ENCODE measurements at regions not wholly inside any gene's neighbourhood (a gene's known extent, or its start where the extent isn't known, plus 50 kb on each side); places are given as distances from the start of the nearest gene placed in this dataset.

DNA sequence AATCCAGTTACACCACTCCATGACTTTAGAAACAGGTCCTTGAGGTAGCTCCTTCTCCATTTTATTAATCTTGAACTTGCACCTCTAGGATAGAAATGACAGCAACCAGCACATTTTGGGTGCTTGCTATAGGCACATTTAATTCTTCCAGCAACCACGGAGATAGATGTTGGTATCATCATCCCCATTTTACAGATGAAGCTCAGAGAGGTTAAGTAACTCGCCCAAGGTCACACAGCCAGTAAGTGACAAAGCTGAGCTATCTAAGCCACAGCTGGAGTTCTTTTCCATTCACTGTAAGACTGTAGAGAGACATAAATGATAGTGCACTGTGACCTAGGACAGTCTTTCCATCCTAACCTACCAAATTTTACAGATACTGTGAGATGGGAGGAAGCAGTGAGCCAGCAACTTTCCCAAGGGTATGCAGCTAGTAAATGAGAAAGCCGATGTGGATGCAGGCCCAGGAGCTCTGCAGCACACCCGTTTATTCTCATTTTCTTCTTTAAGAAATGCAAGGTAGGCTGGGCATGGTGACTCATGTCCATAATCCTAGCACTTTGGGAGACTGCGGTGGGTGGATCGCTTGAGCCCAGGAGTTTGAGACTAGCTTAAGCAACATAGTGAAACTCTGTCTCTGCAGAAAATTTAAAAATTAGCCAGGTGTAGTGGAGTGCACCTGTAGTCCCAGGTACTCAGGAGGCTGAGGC, 103.2 kb downstream of the TBX5 start:
- no peak overlapping the region for H3K9ac ChIP-seq (ENCODE audit: low read depth in 2 of 2, low read length in 2 of 2)
- H3K9me3 ChIP-seq: no peaks in the 10 kb centered on the region
- intact Hi-C loops (cut with DNase I): no loop called here
- H3K27me3 ChIP-seq: no peaks in the 10 kb centered on the region
- H3K36me3 ChIP-seq: no peaks in the 10 kb centered on the region
- no peaks in the 10 kb centered on the region for H3K4me1 ChIP-seq
- TF ChIP-seq, protein P1, sequence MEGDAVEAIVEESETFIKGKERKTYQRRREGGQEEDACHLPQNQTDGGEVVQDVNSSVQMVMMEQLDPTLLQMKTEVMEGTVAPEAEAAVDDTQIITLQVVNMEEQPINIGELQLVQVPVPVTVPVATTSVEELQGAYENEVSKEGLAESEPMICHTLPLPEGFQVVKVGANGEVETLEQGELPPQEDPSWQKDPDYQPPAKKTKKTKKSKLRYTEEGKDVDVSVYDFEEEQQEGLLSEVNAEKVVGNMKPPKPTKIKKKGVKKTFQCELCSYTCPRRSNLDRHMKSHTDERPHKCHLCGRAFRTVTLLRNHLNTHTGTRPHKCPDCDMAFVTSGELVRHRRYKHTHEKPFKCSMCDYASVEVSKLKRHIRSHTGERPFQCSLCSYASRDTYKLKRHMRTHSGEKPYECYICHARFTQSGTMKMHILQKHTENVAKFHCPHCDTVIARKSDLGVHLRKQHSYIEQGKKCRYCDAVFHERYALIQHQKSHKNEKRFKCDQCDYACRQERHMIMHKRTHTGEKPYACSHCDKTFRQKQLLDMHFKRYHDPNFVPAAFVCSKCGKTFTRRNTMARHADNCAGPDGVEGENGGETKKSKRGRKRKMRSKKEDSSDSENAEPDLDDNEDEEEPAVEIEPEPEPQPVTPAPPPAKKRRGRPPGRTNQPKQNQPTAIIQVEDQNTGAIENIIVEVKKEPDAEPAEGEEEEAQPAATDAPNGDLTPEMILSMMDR (IDR thresholded peaks at IDR 0.05): no peak
- H3K27ac ChIP-seq: no peak overlapping the region
- no peak for DNase-seq
- no peak overlapping the region for H3K4me3 ChIP-seq

DNA sequence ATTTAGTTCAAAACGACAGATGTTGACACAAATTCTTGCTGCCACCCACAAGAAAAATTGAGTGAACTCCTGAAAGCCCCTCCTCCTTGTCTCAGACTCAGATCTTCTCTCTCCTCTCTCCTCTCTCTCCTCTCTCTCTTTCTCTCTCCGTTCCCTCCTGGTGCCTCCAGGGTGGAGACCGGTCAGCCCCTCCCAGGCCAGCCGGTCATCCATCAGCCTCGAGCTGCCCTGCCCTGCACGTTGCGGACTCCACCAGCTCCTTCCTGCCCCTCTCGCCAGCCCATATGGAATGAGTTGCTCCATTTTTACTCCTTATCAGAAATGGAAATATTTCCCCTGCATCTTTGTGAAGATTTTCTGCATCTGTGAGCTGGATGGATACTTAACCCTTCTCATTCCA, 103.8 kb downstream of the TBX5 start:
- no peak for DNase-seq
- Histone ChIP-seq H3K9me3 (no peaks in the 10 kb centered on the region), H3K9ac (ENCODE audit: low read depth in 2 of 2, low read length in 2 of 2) (no peak overlapping the region), H3K27me3 (no peaks in the 10 kb centered on the region), H3K27ac (no peak overlapping the region), H3K4me3 (no peak overlapping the region), H3K36me3 (no peaks in the 10 kb centered on the region), H3K4me1 (no peaks in the 10 kb centered on the region)
- intact Hi-C loops (cut with DNase I): no loop called here
- TF ChIP-seq, protein P1 (IDR thresholded peaks at IDR 0.05): no peak

DNA sequence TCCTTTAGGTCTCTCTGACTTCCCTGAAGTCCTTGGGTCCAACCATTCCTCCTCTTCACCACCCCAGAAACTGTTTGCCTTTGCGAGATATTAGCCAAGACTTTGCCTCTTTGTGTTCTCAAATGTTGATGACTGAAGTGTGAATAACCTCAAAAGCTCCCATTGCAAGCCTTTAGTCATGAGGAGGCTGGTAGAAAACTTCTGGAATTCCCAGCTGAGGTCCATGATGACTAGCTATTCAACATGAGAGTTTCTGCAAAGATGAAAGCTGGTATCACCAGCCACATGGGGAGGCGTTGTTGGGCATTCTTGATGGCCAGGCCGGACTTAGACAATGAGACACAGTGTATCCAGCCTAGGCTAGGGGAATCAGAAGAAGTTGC, 111.7 kb downstream of the TBX5 start:
- Histone ChIP-seq H3K36me3 (no peaks in the 10 kb centered on the region), H3K9me3 (no peaks in the 10 kb centered on the region), H3K4me1 (no peaks in the 10 kb centered on the region), H3K4me3 (no peak overlapping the region), H3K9ac (ENCODE audit: low read depth in 2 of 2, low read length in 2 of 2) (no peak overlapping the region), H3K27me3 (no peaks in the 10 kb centered on the region), H3K27ac (no peak overlapping the region)
- TF ChIP-seq, protein P1 (IDR thresholded peaks at IDR 0.05): no peak
- intact Hi-C loops (cut with DNase I): no loop called here
- DNase-seq: no peak

- TF ChIP-seq, protein P1 (IDR thresholded peaks at IDR 0.05): no peak
- Histone ChIP-seq H3K9ac (ENCODE audit: low read depth in 2 of 2, low read length in 2 of 2) (no peak overlapping the region), H3K36me3 (no peaks in the 10 kb centered on the region), H3K4me1 (no peaks in the 10 kb centered on the region), H3K27me3 (no peaks in the 10 kb centered on the region), H3K27ac (no peak overlapping the region), H3K9me3 (no peaks in the 10 kb centered on the region), H3K4me3 (no peak overlapping the region)
- intact Hi-C loops (cut with DNase I): no loop called here
- no peak for DNase-seq
Observed at GRCh38 chr12:114293571-114294302, 112.2 kb downstream of the TBX5 start.

DNA sequence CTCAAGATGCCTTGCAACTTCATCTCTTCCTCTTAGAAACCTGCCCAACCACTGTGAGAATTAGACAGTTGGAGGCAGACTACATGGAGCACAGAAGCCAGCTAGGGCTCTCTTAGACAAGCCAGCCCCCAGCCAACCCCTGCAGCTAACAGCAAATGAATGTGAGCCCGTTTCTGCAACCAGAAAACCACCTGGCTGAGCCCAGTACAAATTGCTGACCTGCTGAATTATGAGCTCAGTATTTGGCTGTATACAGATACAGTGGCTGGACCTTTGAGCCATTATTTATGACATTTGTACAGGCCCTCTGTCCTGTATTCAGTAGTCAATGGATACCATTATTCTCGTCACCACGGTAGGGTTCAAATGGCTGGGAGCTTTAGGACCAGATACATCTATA, 112.9 kb downstream of the TBX5 start:
- H3K27me3 ChIP-seq: no peaks in the 10 kb centered on the region
- H3K4me3 ChIP-seq: no peak overlapping the region
- intact Hi-C loops (cut with DNase I): no loop called here
- no peak for DNase-seq
- H3K27ac ChIP-seq: no peak overlapping the region
- no peak overlapping the region for H3K9ac ChIP-seq (ENCODE audit: low read depth in 2 of 2, low read length in 2 of 2)
- TF ChIP-seq, protein P1 (IDR thresholded peaks at IDR 0.05): no peak
- no peaks in the 10 kb centered on the region for H3K4me1 ChIP-seq
- H3K9me3 ChIP-seq: no peaks in the 10 kb centered on the region
- H3K36me3 ChIP-seq: no peaks in the 10 kb centered on the region

Data from colonic mucosa (tissue), 4 donors.